HCT116 (cell line): ENCODE measurements at regions not wholly inside any gene's neighbourhood (a gene's known extent, or its start where the extent isn't known, plus 50 kb on each side); places are given as distances from the start of the nearest gene placed in this dataset.
"Not testable (repeated sequence)": the region's sequence is repeated elsewhere in the genome, so short reads cannot be mapped to it uniquely, and the experiment has no call there.

ENCODE experiments used
- ATAC-seq: fragments of 200-7000 bp; cut with Tn5 transposase; 2 replicates; pipeline ENCODE4 v1.9.1; 2020; ENCODE audit warnings: mild to moderate bottlenecking, moderate library complexity
- BruUV-seq: library from RNA; stranded (reverse); fragments of 400-500 nt; replicated peaks from 2 replicates; lab custom pipeline; 2021; lab: Mats Ljungman, UMichigan
- CTCF ChIA-PET: fragments of 300-600 bp; sonication (Branson Sonifier 250); formaldehyde crosslinking; loops from one replicate; lab custom pipeline; 2021; ENCODE audit warnings: antibody characterized with exemption; lab: Charles Lee
- POLR2A ChIA-PET: fragments of 300-600, 350-600 bp; sonication (Branson Sonifier 250); formaldehyde crosslinking; loops from one replicate; lab custom pipeline; 2021; ENCODE audit warnings: antibody characterized with exemption; lab: Charles Lee
- RAD21 ChIA-PET, 2 experiments: fragments of 300-600 bp; sonication (Branson Sonifier 250); formaldehyde crosslinking; loops; one replicate each; lab custom pipeline; 2023; ENCODE audit warnings: low total read pairs in 2 of 2; ENCODE audit not compliant: uncharacterized antibody in 2 of 2, unreplicated experiment in 2 of 2, low non-redundant PET in 1 of 2; lab: Charles Lee
- DNase-seq: peaks from one replicate; pipeline ENCODE4 v3.0.0-alpha.2; 2010; ENCODE audit warnings: low read depth, low spot score
- H2AFZ ChIP-seq: fragments of 200-600 bp; shearing (Covaris generic), sonication (generic); 2 replicates; pipeline ENCODE4 v1.6.1; 2017; ENCODE audit warnings: low read depth, mixed run types, mixed read lengths, antibody characterized with exemption, low read length; ENCODE audit not compliant: poor library complexity, severe bottlenecking
- H3K27ac ChIP-seq: 2 replicates; pipeline ENCODE4 v1.5.1; 2012; ENCODE audit warnings: low read depth, low read length
- H3K27me3 ChIP-seq: fragments of 200-600 bp; sonication (generic); 2 replicates; pipeline ENCODE4 v1.6.1; 2016; ENCODE audit warnings: mixed run types, low read length, mixed read lengths; ENCODE audit not compliant: insufficient read depth
- H3K36me3 ChIP-seq, 2 experiments: fragments of 200-500 bp in 1 of 2; fragments of 200-600 bp in 1 of 2; sonication (Bioruptor generic) in 1 of 2; sonication (generic) in 1 of 2; 2 replicates each; pipeline versions ENCODE4 v1.5.1 to v1.6.1; 2014 to 2016; ENCODE audit warnings: low read length in 2 of 2, inconsistent platforms in 1 of 2, mixed read lengths in 1 of 2, mixed run types in 1 of 2; ENCODE audit not compliant: insufficient read depth in 2 of 2, control insufficient read depth in 1 of 2
- H3K4me1 ChIP-seq, 2 experiments: fragments of 200-600 bp in 1 of 2; sonication (generic) in 1 of 2; 2 replicates each; pipeline versions ENCODE4 v1.5.1 to v1.6.1; 2012 to 2017; ENCODE audit warnings: low read length in 2 of 2, inconsistent platforms in 1 of 2, mild to moderate bottlenecking in 1 of 2, mixed read lengths in 1 of 2, mixed run types in 1 of 2, moderate library complexity in 1 of 2; ENCODE audit not compliant: insufficient read depth in 2 of 2, control insufficient read depth in 1 of 2
- H3K4me2 ChIP-seq: fragments of 200-600 bp; sonication (generic); 2 replicates; pipeline ENCODE4 v1.6.1; 2017; ENCODE audit warnings: mixed run types, low read length, mixed read lengths
- H3K4me3 ChIP-seq, 2 experiments: fragments of 200-600 bp in 1 of 2; sonication (generic) in 1 of 2; replicated peaks in 1 of 2; 2 replicates each; pipeline ENCODE4 v1.5.1; 2011 to 2016; ENCODE audit warnings: low read length in 2 of 2, control low read depth in 1 of 2, low read depth in 1 of 2, mild to moderate bottlenecking in 1 of 2, mixed read lengths in 1 of 2, mixed run types in 1 of 2
- H3K79me2 ChIP-seq: fragments of 200-600 bp; sonication (generic); 2 replicates; pipeline ENCODE4 v1.6.1; 2017; ENCODE audit warnings: mild to moderate bottlenecking, mixed run types, low read length, moderate library complexity, mixed read lengths; ENCODE audit not compliant: insufficient read depth
- H3K9ac ChIP-seq: fragments of 200-600 bp; sonication (generic); 2 replicates; pipeline ENCODE4 v1.6.1; 2016; ENCODE audit warnings: low read length, mixed read lengths
- H3K9me2 ChIP-seq: fragments of 200-600 bp; sonication (generic), shearing (Covaris generic); 2 replicates; pipeline ENCODE4 v1.6.1; 2017; ENCODE audit warnings: mixed run types, mild to moderate bottlenecking, moderate library complexity; ENCODE audit not compliant: insufficient read depth
- H3K9me3 ChIP-seq, 2 experiments: fragments of 200-500 bp in 1 of 2; fragments of 200-600 bp in 1 of 2; sonication (Bioruptor generic) in 1 of 2; sonication (generic) in 1 of 2; 2 replicates each; pipeline ENCODE4 v1.6.1; 2014 to 2017; ENCODE audit warnings: low read length in 2 of 2, mixed read lengths in 2 of 2, inconsistent platforms in 1 of 2, low read depth in 1 of 2, mild to moderate bottlenecking in 1 of 2, mixed run types in 1 of 2, moderate library complexity in 1 of 2; ENCODE audit not compliant: control insufficient read depth in 1 of 2, insufficient read depth in 1 of 2
- H4K20me1 ChIP-seq: fragments of 200-600 bp; sonication (generic), shearing (Covaris generic); 2 replicates; pipeline ENCODE4 v1.6.1; 2017; ENCODE audit warnings: mixed run types, mild to moderate bottlenecking, moderate library complexity; ENCODE audit not compliant: insufficient read depth
- CEBPB ChIP-seq: IDR thresholded peaks from 2 replicates; pipeline ENCODE4 v1.6.1; 2012; ENCODE audit warnings: low read depth
- EZH2 ChIP-seq: fragments of 200-600 bp; sonication (generic); IDR thresholded peaks from 2 replicates; pipeline ENCODE4 v1.6.1; 2017; ENCODE audit warnings: antibody characterized with exemption, mixed run types
- FOSL1 ChIP-seq: IDR thresholded peaks from 2 replicates; pipeline ENCODE4 v1.6.1; 2012; ENCODE audit warnings: low read depth
- POLR2A ChIP-seq: IDR thresholded peaks from 2 replicates; pipeline ENCODE4 v1.7.0; 2011; ENCODE audit warnings: borderline replicate concordance; ENCODE audit not compliant: insufficient read depth, insufficient read length; ENCODE audit errors: extremely low read depth
- RAD21 ChIP-seq: IDR thresholded peaks from 2 replicates; pipeline ENCODE4 v1.6.1; 2012; ENCODE audit warnings: low read depth, mild to moderate bottlenecking
- intact Hi-C: fragments of 100-400 bp; cut with micrococcal nuclease; formaldehyde crosslinking; loops from 2 replicates; pipeline ENCODE4 v1.10.0; 2022
- TF ChIP-seq, protein P1 (sequence below): IDR thresholded peaks from 2 replicates; pipeline ENCODE4 v1.6.1; 2012
- TF ChIP-seq, protein P2 (sequence below): IDR thresholded peaks from 2 replicates; pipeline ENCODE4 v1.6.1; 2012; ENCODE audit warnings: low read depth
- TF ChIP-seq, protein P3 (sequence below): IDR thresholded peaks from 2 replicates; pipeline ENCODE4 v1.6.1; 2011; ENCODE audit warnings: mild to moderate bottlenecking, low read length, moderate library complexity; ENCODE audit not compliant: insufficient replicate concordance; ENCODE audit errors: extremely low read depth

DNA sequence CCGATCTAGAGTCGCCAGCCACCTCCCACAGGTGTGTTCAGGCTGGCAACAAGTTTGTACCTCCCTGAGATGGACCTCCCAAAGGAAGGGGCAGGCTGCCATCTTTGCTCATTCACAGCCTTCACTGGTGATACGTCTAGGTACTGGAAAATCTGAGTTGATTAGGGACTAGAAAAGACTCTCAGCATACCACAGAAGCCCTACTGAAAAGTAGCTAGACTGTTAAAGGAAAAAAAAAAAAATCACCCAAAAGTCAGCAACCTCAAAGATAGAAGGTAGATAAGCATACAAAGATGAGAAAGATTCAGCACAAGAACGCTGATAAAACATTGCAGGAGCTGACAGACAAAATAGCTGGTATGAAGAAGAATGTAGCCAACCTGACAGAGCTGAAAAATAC is 128.6 kb upstream of the WDR75 start (continued):
- TF ChIP-seq, protein P1, sequence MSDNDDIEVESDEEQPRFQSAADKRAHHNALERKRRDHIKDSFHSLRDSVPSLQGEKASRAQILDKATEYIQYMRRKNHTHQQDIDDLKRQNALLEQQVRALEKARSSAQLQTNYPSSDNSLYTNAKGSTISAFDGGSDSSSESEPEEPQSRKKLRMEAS = no peak
- TF ChIP-seq EZH2 = no peak

DNA sequence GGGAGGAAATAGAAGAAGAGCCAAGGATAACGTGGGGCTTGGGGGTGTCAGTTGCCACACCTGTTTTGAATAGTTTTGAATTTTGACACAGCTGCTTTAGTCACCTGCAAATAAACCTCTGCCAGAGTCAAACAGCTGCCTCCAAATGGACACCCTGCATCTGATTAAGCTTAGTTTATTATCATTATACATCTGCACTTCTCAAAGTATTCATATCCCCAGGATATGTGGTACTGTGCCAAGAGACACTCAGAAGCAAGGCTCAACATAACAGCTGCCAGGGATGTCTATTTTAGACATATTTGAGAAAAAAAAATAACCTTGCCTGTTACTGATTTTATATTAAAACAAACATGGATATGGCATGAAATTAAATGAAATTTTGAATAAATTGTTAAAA is 122.5 kb upstream of the WDR75 start:
- Histone ChIP-seq H4K20me1 (no peaks in the 10 kb centered on the region; the same call in 1 of the 2 replicates), H3K27me3 (no peaks in the 10 kb centered on the region), H3K79me2 (no peaks in the 10 kb centered on the region), H3K4me3 (no peak overlapping the region), H3K9ac (no peak overlapping the region), H3K9me3 (no peaks in the 10 kb centered on the region), H3K4me2 (no peak overlapping the region), H3K4me1 (no peaks in the 10 kb centered on the region), H3K9me2 (no peaks in the 10 kb centered on the region), H2AFZ (no peak overlapping the region), H3K36me3 (no peaks in the 10 kb centered on the region), H3K27ac (no peak overlapping the region)
- TF ChIP-seq, protein P2, sequence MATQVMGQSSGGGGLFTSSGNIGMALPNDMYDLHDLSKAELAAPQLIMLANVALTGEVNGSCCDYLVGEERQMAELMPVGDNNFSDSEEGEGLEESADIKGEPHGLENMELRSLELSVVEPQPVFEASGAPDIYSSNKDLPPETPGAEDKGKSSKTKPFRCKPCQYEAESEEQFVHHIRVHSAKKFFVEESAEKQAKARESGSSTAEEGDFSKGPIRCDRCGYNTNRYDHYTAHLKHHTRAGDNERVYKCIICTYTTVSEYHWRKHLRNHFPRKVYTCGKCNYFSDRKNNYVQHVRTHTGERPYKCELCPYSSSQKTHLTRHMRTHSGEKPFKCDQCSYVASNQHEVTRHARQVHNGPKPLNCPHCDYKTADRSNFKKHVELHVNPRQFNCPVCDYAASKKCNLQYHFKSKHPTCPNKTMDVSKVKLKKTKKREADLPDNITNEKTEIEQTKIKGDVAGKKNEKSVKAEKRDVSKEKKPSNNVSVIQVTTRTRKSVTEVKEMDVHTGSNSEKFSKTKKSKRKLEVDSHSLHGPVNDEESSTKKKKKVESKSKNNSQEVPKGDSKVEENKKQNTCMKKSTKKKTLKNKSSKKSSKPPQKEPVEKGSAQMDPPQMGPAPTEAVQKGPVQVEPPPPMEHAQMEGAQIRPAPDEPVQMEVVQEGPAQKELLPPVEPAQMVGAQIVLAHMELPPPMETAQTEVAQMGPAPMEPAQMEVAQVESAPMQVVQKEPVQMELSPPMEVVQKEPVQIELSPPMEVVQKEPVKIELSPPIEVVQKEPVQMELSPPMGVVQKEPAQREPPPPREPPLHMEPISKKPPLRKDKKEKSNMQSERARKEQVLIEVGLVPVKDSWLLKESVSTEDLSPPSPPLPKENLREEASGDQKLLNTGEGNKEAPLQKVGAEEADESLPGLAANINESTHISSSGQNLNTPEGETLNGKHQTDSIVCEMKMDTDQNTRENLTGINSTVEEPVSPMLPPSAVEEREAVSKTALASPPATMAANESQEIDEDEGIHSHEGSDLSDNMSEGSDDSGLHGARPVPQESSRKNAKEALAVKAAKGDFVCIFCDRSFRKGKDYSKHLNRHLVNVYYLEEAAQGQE = no peak
- TF ChIP-seq FOSL1 (no peak), RAD21 (no peak), POLR2A (no peak), CEBPB (no peak), EZH2 (no peak)
- TF ChIP-seq, protein P3, sequence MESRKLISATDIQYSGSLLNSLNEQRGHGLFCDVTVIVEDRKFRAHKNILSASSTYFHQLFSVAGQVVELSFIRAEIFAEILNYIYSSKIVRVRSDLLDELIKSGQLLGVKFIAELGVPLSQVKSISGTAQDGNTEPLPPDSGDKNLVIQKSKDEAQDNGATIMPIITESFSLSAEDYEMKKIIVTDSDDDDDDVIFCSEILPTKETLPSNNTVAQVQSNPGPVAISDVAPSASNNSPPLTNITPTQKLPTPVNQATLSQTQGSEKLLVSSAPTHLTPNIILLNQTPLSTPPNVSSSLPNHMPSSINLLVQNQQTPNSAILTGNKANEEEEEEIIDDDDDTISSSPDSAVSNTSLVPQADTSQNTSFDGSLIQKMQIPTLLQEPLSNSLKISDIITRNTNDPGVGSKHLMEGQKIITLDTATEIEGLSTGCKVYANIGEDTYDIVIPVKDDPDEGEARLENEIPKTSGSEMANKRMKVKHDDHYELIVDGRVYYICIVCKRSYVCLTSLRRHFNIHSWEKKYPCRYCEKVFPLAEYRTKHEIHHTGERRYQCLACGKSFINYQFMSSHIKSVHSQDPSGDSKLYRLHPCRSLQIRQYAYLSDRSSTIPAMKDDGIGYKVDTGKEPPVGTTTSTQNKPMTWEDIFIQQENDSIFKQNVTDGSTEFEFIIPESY = no peak
- ChIA-PET POLR2A (no interaction called here), RAD21 (no interaction called here), CTCF (interaction anchor here (1.1 kb wide), 1 partner anchor 794 kb away, joined by 3 read pairs; no protein-coding TSS in a partner anchor)
- intact Hi-C loops = no loop called here
- ATAC-seq (no peak), DNase-seq (no peak)
- no TSS peak for BruUV-seq

DNA sequence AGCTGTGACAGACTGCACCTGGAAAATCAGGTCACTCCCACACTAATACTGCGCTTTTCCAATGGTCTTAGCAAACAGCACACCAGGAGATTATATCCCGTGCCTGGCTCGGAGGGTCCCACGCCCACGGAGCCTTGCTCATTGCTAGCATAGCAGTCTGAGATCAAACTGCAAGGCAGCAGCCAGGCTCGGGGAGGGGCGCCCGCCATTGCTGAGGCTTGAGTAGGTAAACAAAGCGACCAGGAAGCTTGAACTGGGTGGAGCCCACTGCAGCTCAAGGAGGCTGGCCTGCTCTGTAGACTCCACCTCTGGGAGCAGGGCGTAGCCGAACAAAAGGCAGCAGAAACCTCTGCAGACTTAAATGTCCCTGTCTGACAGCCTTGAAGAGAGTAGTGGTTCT is 121.8 kb upstream of the WDR75 start:
- intact Hi-C loops, RAD21 ChIA-PET, H3K4me2 ChIP-seq, ATAC-seq, H3K9me2 ChIP-seq, H2AFZ ChIP-seq, DNase-seq, BruUV-seq, H3K79me2 ChIP-seq, POLR2A ChIA-PET, H3K27me3 ChIP-seq, H3K9ac ChIP-seq, H3K27ac ChIP-seq, H4K20me1 ChIP-seq, H3K9me3 ChIP-seq, H3K4me1 ChIP-seq, H3K36me3 ChIP-seq, H3K4me3 ChIP-seq: not testable (repeated sequence)
- CTCF ChIA-PET = interaction anchor here (1.1 kb wide), 1 partner anchor 795 kb away, joined by 3 read pairs; no protein-coding TSS in a partner anchor
